HepG2 (cell line): ENCODE measurements at regions not wholly inside any gene's neighbourhood (a gene's known extent, or its start where the extent isn't known, plus 50 kb on each side); places are given as distances from the start of the nearest gene placed in this dataset.

Source experiments
- ATAC-seq: fragments of 200-7000 bp; cut with Tn5 transposase; 3 replicates; pipeline ENCODE4 v1.9.1; 2020; ENCODE audit warnings: mild to moderate bottlenecking, moderate library complexity
- BruUV-seq: library from RNA; stranded (reverse); fragments of 400-500 nt; replicated peaks from 2 replicates; lab custom pipeline; 2021; lab: Mats Ljungman, UMichigan
- CTCF ChIA-PET: fragments of 300-600 bp; formaldehyde crosslinking; extraction: SDS; loops from one replicate; lab custom pipeline; 2021; ENCODE audit warnings: low total read pairs, inconsistent platforms, low intra/inter-chr PET ratio; lab: Yijun Ruan, JAX
- POLR2A ChIA-PET: fragments of 350-600 bp; sonication (Branson Sonifier 250); formaldehyde crosslinking; loops from one replicate; lab custom pipeline; 2020; ENCODE audit warnings: antibody characterized with exemption, inconsistent platforms; lab: Yijun Ruan, JAX
- DNase-seq: peaks from one replicate; pipeline ENCODE4 v3.0.0-alpha.2; 2015; ENCODE audit warnings: low spot score
- FAIRE-seq: peaks from 3 replicates; lab custom pipeline; 2011; peaks lifted over from hg19 to GRCh38; lab: Jason Lieb, UNC
- H2AFZ ChIP-seq: one replicate; pipeline ENCODE4 v1.6.1; 2011; ENCODE audit warnings: low read length, inconsistent platforms
- H3K27ac ChIP-seq: fragments of 300-600 bp; 3 replicates; pipeline ENCODE4 v1.8.0; 2011; ENCODE audit warnings: mixed run types, mild to moderate bottlenecking, mixed read lengths, low read length, inconsistent platforms; ENCODE audit not compliant: insufficient read depth; ENCODE audit errors: extremely low read length
- H3K27me3 ChIP-seq, 2 experiments: fragments of 200-600 bp in 1 of 2; 2 replicates in 1 of 2; 3 replicates in 1 of 2; pipeline versions ENCODE4 v1.6.0 to v1.8.0; 2011; ENCODE audit warnings: low read length in 2 of 2, mild to moderate bottlenecking in 2 of 2, moderate library complexity in 2 of 2, inconsistent platforms in 1 of 2; ENCODE audit not compliant: insufficient read depth in 2 of 2, control insufficient read depth in 1 of 2
- H3K36me3 ChIP-seq, 2 experiments: fragments of 200-600 bp in 1 of 2; replicated peaks in 1 of 2; 2 replicates in 1 of 2; 3 replicates in 1 of 2; pipeline versions ENCODE4 v1.5.1 to v1.8.0; 2011; ENCODE audit warnings: low read length in 2 of 2, inconsistent platforms in 1 of 2; ENCODE audit not compliant: insufficient read depth in 2 of 2, control insufficient read depth in 1 of 2
- H3K4me1 ChIP-seq: 2 replicates; pipeline ENCODE4 v1.5.1; 2012; ENCODE audit warnings: low read length, inconsistent platforms; ENCODE audit not compliant: insufficient read depth
- H3K4me2 ChIP-seq: 2 replicates; pipeline ENCODE4 v1.6.0; 2011; ENCODE audit warnings: low read depth, low read length, inconsistent platforms
- H3K4me3 ChIP-seq, 3 experiments: fragments of 200-600 bp in 1 of 3; sonication (generic), shearing (Covaris generic) in 1 of 3; replicated peaks in 1 of 3; 2 replicates each; pipeline ENCODE4 v1.5.1; 2011 to 2016; ENCODE audit warnings: low read length in 3 of 3, inconsistent platforms in 2 of 3, low read depth in 2 of 3, mild to moderate bottlenecking in 2 of 3, control low read depth in 1 of 3, mixed read lengths in 1 of 3; ENCODE audit not compliant: insufficient read depth in 1 of 3
- H3K79me2 ChIP-seq: one replicate; pipeline ENCODE4 v1.6.1; 2011; ENCODE audit warnings: low read length, inconsistent platforms; ENCODE audit not compliant: insufficient read depth
- H3K9ac ChIP-seq: 2 replicates; pipeline ENCODE4 v1.6.0; 2011; ENCODE audit warnings: mild to moderate bottlenecking, low read depth, low read length, inconsistent platforms; ENCODE audit not compliant: insufficient read depth
- H3K9me3 ChIP-seq: 2 replicates; pipeline ENCODE4 v1.5.1; 2012; ENCODE audit warnings: mild to moderate bottlenecking, low read length
- H4K20me1 ChIP-seq: 2 replicates; pipeline ENCODE4 v1.6.0; 2011; ENCODE audit warnings: inconsistent platforms, mild to moderate bottlenecking, low read length, moderate library complexity; ENCODE audit not compliant: insufficient read depth
- IRF2 ChIP-seq: IDR thresholded peaks from 2 replicates; pipeline ENCODE4 v1.6.1; 2018; ENCODE audit warnings: missing genetic modification reagents, missing compliant biosample characterization
- NR2F2 ChIP-seq: IDR thresholded peaks from 2 replicates; pipeline ENCODE4 v1.6.1; 2012; ENCODE audit warnings: low read depth, inconsistent platforms, borderline replicate concordance
- RNF2 ChIP-seq: fragments of 450-650 bp; conservative IDR thresholded peaks from 2 replicates; pipeline ENCODE4 v1.6.1; 2016; ENCODE audit warnings: low read depth
- SNAPC2 ChIP-seq: sonication (generic); formaldehyde crosslinking; IDR thresholded peaks from 2 replicates; pipeline ENCODE4 v1.8.1; 2022; ENCODE audit warnings: mild to moderate bottlenecking, missing genetic modification reagents
- TAF15 ChIP-seq: fragments of 200-400 bp; formaldehyde crosslinking; IDR thresholded peaks from one replicate; pipeline ENCODE4 v1.6.1; 2018; ENCODE audit warnings: mild to moderate bottlenecking, low read depth, low read length; ENCODE audit not compliant: poor library complexity, severe bottlenecking
- ZNF335 ChIP-seq: sonication (generic); formaldehyde crosslinking; IDR thresholded peaks from 2 replicates; pipeline ENCODE4 v1.4.0; 2020; ENCODE audit warnings: missing genetic modification reagents
- ZNF543 ChIP-seq: sonication (generic); formaldehyde crosslinking; IDR thresholded peaks from 2 replicates; pipeline ENCODE4 v1.4.0; 2020; ENCODE audit warnings: mild to moderate bottlenecking, missing genetic modification reagents
- ZNF549 ChIP-seq: sonication (generic); formaldehyde crosslinking; IDR thresholded peaks from 2 replicates; pipeline ENCODE4 v1.5.0; 2020; ENCODE audit warnings: missing genetic modification reagents
- ZNF605 ChIP-seq: sonication (generic); formaldehyde crosslinking; IDR thresholded peaks from 2 replicates; pipeline ENCODE4 v1.8.0; 2022; ENCODE audit warnings: mild to moderate bottlenecking, missing genetic modification reagents
- ZNF724P ChIP-seq: sonication (generic); formaldehyde crosslinking; IDR thresholded peaks from 2 replicates; pipeline ENCODE4 v1.8.0; 2022; ENCODE audit warnings: missing genetic modification reagents, borderline replicate concordance
- ZNF766 ChIP-seq: sonication (generic); formaldehyde crosslinking; IDR thresholded peaks from 2 replicates; pipeline ENCODE4 v1.5.0; 2020; ENCODE audit warnings: missing genetic modification reagents, borderline replicate concordance
- WGBS: methylation state at CpG from one replicate; pipeline ENCODE4 v1.1.6; 2017; ENCODE audit warnings: low lambda C conversion rate; 5-methylcytosine and 5-hydroxymethylcytosine counted together
- in situ Hi-C: cut with HindIII; loops from 2 replicates; pipeline ENCODE4 v1.10.0; 2017; ENCODE audit warnings: low pct_unique_long_range_greater_than_20kb; ENCODE audit not compliant: extremely low pct_ligation_motif_present
- intact Hi-C: fragments of 100-400 bp; cut with micrococcal nuclease; formaldehyde crosslinking; loops from one replicate; pipeline ENCODE4 v1.10.0; 2022; ENCODE audit not compliant: unreplicated experiment
- TF ChIP-seq, protein P1 (sequence below): sonication (generic); formaldehyde crosslinking; IDR thresholded peaks from 2 replicates; pipeline ENCODE4 v1.9.0; 2021; ENCODE audit warnings: missing genetic modification reagents, borderline replicate concordance
- TF ChIP-seq, protein P2 (sequence below): sonication (generic); formaldehyde crosslinking; IDR thresholded peaks from 2 replicates; pipeline ENCODE4 v1.4.0; 2020; ENCODE audit warnings: missing genetic modification reagents
- TF ChIP-seq, protein P3 (sequence below): IDR thresholded peaks from 2 replicates; pipeline ENCODE4 v1.6.1; 2016; ENCODE audit warnings: missing genetic modification reagents, missing compliant biosample characterization

DNA sequence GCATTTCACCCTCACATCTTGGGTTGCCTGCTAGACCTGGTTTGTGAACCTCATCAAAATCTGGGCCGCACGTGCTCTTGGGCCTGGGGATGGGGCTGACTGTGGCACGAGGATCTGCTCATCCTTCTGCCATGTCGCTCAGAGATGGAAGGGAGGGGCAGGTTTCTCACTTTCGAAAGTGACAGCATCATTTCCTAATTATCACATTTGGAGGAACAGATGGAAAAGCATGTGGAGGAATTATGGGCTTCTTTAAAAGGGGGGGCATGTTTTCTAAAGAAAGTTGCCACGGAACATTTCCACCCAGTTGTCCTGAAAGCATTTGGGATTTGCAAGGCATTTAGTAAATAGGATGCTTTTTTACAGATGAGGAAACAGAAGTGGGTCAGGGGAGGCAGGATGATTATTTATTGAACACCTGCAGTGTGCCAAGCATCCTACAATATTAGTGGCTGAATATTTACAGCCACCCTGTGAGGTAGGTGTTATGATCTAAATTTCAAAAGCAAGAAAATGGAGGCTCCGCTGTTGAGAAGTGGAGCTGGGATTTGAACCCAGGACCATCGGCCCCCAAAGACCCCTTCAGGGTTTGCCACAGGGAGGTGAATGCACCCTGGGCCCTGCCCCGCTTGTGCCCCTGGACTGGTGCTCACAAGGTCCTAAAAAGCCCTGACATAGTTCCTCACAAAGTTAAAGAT lies 104.2 kb upstream of the MYCN start:
- no peaks in the 10 kb centered on the region for H3K36me3 ChIP-seq
- H3K27ac ChIP-seq = no peak overlapping the region
- DNase-seq (no peak), FAIRE-seq (no peak), ATAC-seq (no peak)
- ChIA-PET CTCF (no interaction called here), POLR2A (no interaction called here)
- in situ Hi-C loops = no loop called here
- 44% methylated on average over 9 of the region's 9 CpGs for WGBS
- no peaks in the 10 kb centered on the region for H3K9me3 ChIP-seq
- no peak overlapping the region for H3K4me2 ChIP-seq
- BruUV-seq = no TSS peak
- H3K9ac ChIP-seq = no peak overlapping the region
- no peak overlapping the region for H2AFZ ChIP-seq
- TF ChIP-seq ZNF605 (CRISPR knock-in tag) = no peak
- TF ChIP-seq TAF15 = no peak
- no peak for TF ChIP-seq SNAPC2 (CRISPR knock-in tag)
- TF ChIP-seq ZNF724P = no peak
- no peak for TF ChIP-seq IRF2 (CRISPR knock-in tag)
- TF ChIP-seq, protein P1, sequence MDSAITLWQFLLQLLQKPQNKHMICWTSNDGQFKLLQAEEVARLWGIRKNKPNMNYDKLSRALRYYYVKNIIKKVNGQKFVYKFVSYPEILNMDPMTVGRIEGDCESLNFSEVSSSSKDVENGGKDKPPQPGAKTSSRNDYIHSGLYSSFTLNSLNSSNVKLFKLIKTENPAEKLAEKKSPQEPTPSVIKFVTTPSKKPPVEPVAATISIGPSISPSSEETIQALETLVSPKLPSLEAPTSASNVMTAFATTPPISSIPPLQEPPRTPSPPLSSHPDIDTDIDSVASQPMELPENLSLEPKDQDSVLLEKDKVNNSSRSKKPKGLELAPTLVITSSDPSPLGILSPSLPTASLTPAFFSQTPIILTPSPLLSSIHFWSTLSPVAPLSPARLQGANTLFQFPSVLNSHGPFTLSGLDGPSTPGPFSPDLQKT = no peak
- no peak for TF ChIP-seq NR2F2
- TF ChIP-seq ZNF766 (CRISPR knock-in tag) = no peak
- TF ChIP-seq, protein P2, sequence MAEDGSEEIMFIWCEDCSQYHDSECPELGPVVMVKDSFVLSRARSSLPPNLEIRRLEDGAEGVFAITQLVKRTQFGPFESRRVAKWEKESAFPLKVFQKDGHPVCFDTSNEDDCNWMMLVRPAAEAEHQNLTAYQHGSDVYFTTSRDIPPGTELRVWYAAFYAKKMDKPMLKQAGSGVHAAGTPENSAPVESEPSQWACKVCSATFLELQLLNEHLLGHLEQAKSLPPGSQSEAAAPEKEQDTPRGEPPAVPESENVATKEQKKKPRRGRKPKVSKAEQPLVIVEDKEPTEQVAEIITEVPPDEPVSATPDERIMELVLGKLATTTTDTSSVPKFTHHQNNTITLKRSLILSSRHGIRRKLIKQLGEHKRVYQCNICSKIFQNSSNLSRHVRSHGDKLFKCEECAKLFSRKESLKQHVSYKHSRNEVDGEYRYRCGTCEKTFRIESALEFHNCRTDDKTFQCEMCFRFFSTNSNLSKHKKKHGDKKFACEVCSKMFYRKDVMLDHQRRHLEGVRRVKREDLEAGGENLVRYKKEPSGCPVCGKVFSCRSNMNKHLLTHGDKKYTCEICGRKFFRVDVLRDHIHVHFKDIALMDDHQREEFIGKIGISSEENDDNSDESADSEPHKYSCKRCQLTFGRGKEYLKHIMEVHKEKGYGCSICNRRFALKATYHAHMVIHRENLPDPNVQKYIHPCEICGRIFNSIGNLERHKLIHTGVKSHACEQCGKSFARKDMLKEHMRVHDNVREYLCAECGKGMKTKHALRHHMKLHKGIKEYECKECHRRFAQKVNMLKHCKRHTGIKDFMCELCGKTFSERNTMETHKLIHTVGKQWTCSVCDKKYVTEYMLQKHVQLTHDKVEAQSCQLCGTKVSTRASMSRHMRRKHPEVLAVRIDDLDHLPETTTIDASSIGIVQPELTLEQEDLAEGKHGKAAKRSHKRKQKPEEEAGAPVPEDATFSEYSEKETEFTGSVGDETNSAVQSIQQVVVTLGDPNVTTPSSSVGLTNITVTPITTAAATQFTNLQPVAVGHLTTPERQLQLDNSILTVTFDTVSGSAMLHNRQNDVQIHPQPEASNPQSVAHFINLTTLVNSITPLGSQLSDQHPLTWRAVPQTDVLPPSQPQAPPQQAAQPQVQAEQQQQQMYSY (CRISPR knock-in tag) = no peak
- TF ChIP-seq, protein P3, sequence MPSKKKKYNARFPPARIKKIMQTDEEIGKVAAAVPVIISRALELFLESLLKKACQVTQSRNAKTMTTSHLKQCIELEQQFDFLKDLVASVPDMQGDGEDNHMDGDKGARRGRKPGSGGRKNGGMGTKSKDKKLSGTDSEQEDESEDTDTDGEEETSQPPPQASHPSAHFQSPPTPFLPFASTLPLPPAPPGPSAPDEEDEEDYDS (CRISPR knock-in tag) = no peak
- no peak for TF ChIP-seq ZNF543 (CRISPR knock-in tag)
- no peak for TF ChIP-seq ZNF335 (CRISPR knock-in tag)
- TF ChIP-seq ZNF549 = no peak
- TF ChIP-seq RNF2 = no peak
- TF ChIP-seq, all 625 proteins: peak for 0
- Histone ChIP-seq H3K27me3 (0 out of 5 replicates have a peak, but pooled peaks cover 0 to 6% of the 10 kb centered on the region in 2 experiments), H4K20me1 (no peaks in the 10 kb centered on the region), H3K4me1 (no peaks in the 10 kb centered on the region), H3K4me3 (no peak overlapping the region), H3K79me2 (no peaks in the 10 kb centered on the region)
- intact Hi-C loops = no loop called here
